CD8-positive, alpha-beta memory T cell (primary cell): ENCODE measurements at regions not wholly inside any gene's neighbourhood (a gene's known extent, or its start where the extent isn't known, plus 50 kb on each side); places are given as distances from the start of the nearest gene placed in this dataset.

Experiments used
- CTCF ChIA-PET: fragments of 350-600 bp; sonication (Branson Sonifier 250); formaldehyde crosslinking; loops from one replicate; lab custom pipeline; 2021; ENCODE audit warnings: antibody characterized with exemption; lab: Charles Lee
- POLR2A ChIA-PET: fragments of 350-600 bp; sonication (Branson Sonifier 250); formaldehyde crosslinking; loops from one replicate; lab custom pipeline; 2021; ENCODE audit warnings: antibody characterized with exemption; lab: Charles Lee
- DNase-seq, 5 donors: peaks; one replicate each; pipeline versions ENCODE4 v3.0.0 to v3.0.0-alpha.2; 2020 to 2022; ENCODE audit warnings: mixed read lengths in 1 of 5
- H3K27ac ChIP-seq: one replicate; pipeline ENCODE4 v1.7.0; 2013; ENCODE audit warnings: low read depth, mild to moderate bottlenecking, low read length, moderate library complexity
- H3K27me3 ChIP-seq: 2 replicates; pipeline ENCODE4 v1.7.0; 2013; ENCODE audit warnings: low read length, mild to moderate bottlenecking; ENCODE audit not compliant: insufficient read depth, poor library complexity, severe bottlenecking
- H3K36me3 ChIP-seq: 2 replicates; pipeline ENCODE4 v1.7.0; 2013; ENCODE audit warnings: mild to moderate bottlenecking, low read length, moderate library complexity; ENCODE audit not compliant: insufficient read depth
- H3K4me1 ChIP-seq: 2 replicates; pipeline ENCODE4 v1.7.0; 2013; ENCODE audit warnings: mild to moderate bottlenecking, low read length, moderate library complexity; ENCODE audit not compliant: insufficient read depth
- H3K4me3 ChIP-seq: 2 replicates; pipeline ENCODE4 v1.7.0; 2013; ENCODE audit warnings: mild to moderate bottlenecking, low read length
- H3K9me3 ChIP-seq: 2 replicates; pipeline ENCODE4 v1.7.0; 2013; ENCODE audit warnings: mild to moderate bottlenecking, low read length
- H3K27ac Mint-ChIP-seq, 8 donors: one replicate each; pipeline ENCODE4 v1.8.0; 2020 to 2021; ENCODE audit warnings: mixed read lengths in 8 of 8, mild to moderate bottlenecking in 6 of 8, inconsistent platforms in 3 of 8, moderate library complexity in 3 of 8
- H3K27me3 Mint-ChIP-seq, 2 donors: one replicate each; pipeline ENCODE4 v1.8.0; 2020 to 2021; ENCODE audit warnings: mixed read lengths in 2 of 2, mild to moderate bottlenecking in 1 of 2, moderate library complexity in 1 of 2
- H3K36me3 Mint-ChIP-seq, 3 donors: one replicate each; pipeline ENCODE4 v1.8.0; 2020 to 2021; ENCODE audit warnings: mixed read lengths in 3 of 3, inconsistent platforms in 1 of 3, mild to moderate bottlenecking in 1 of 3
- H3K4me1 Mint-ChIP-seq, 3 donors: one replicate each; pipeline ENCODE4 v1.8.0; 2020 to 2021; ENCODE audit warnings: mixed read lengths in 3 of 3, inconsistent platforms in 1 of 3, mild to moderate bottlenecking in 1 of 3
- H3K4me3 Mint-ChIP-seq, 7 donors: one replicate each; pipeline ENCODE4 v1.8.0; 2020 to 2021; ENCODE audit warnings: mixed read lengths in 7 of 7, mild to moderate bottlenecking in 6 of 7, moderate library complexity in 4 of 7, inconsistent platforms in 2 of 7
- H3K9me3 Mint-ChIP-seq, 5 donors: one replicate each; pipeline ENCODE4 v1.8.0; 2020 to 2022; ENCODE audit warnings: mixed read lengths in 5 of 5, mild to moderate bottlenecking in 3 of 5, moderate library complexity in 2 of 5, inconsistent platforms in 1 of 5

DNA sequence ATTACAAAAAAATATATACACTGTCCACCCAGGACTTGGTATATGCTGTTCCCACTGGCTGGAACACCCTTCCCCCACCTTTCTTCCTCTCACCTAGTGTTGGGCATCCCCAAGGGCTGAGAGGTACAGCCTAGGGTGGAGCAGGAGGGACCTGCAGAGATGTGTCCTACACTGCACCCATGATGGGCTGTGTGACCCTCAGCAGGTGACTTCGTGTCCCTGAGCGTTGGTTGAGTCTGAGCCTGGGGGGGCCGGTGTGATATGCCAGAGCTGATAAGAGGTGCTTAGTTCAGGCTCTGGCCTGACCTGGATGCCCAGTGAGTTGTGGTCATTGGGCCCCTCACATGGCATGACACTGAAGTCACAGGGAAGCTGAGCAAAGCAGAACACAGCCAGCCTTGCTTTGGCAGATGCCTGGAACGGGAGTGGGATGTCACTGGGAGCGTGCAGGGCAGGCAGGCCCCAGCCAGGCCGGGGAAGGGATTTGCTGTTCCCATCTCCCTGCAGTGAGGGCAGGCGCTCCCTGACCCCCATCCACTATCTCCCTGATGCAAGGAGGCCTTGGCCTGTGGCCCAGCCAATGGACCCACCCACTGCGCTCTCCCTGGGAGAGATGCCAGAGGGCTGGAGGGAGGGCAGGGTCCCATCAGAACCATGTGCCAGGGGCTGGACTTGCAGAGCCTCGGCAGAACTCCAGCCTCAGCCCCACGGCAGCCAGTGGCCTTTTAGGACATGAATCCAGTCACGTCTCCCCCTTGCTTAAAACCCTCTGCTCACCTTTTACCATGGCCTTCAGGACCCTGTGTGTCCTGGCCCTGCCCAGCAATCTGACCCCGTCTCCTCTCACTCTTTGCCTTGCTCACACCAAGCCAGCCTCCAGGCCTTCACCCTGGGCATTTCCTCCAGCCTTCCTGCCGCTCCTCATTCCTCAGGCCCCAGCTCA lies 138.9 kb downstream of the MN1 start:
- Histone ChIP-seq H3K9me3 (no peaks in the 10 kb centered on the region), H3K4me1 (no peaks in the 10 kb centered on the region), H3K27me3 (no peaks in the 10 kb centered on the region), H3K27ac (no peak overlapping the region), H3K36me3 (no peaks in the 10 kb centered on the region), H3K4me3 (no peak overlapping the region)
- Mint-ChIP-seq H3K4me1 (no peaks in the 10 kb centered on the region), H3K4me3 (no peak overlapping the region), H3K9me3 (peaks cover 4 to 10% (median 5%) of the 10 kb centered on the region in 5 donors), H3K27ac (no peak overlapping the region), H3K27me3 (peaks cover 0 to 5% of the 10 kb centered on the region in 2 donors), H3K36me3 (no peaks in the 10 kb centered on the region)
- ChIA-PET CTCF (no interaction called here), POLR2A (no interaction called here)
- DNase-seq, result no peak

DNA sequence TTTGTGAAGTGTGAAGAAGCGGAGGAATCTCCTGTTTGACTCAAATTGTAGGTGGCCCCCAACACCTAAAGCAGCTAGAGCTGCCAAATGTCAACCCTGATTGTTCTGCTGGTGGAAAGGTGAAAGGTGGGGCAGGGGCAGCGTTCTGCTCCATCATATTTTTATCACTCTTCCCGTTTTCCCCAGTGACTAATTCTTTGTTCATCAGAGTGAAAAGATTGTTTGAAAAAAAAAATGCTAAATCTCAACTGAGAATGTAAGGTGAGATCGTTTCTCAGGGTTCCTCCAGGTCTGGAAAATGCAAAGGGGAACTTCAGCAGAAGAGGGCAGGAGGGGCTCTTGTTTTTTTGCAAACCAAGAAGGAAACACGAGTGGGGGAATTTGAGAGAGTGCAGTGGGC lies 137.7 kb downstream of the MN1 start:
- ChIA-PET POLR2A (no interaction called here), CTCF (no interaction called here)
- peaks cover 4 to 12% (median 5%) of the 10 kb centered on the region in 5 donors for H3K9me3 Mint-ChIP-seq
- peaks cover 6 to 7% of the 10 kb centered on the region in 2 donors for H3K27me3 Mint-ChIP-seq
- Histone ChIP-seq H3K4me3 (no peak overlapping the region), H3K4me1 (no peaks in the 10 kb centered on the region), H3K9me3 (no peaks in the 10 kb centered on the region), H3K27me3 (no peaks in the 10 kb centered on the region), H3K27ac (no peak overlapping the region), H3K36me3 (no peaks in the 10 kb centered on the region)
- no peak overlapping the region for H3K27ac Mint-ChIP-seq
- no peaks in the 10 kb centered on the region for H3K4me1 Mint-ChIP-seq
- H3K36me3 Mint-ChIP-seq, result no peaks in the 10 kb centered on the region
- H3K4me3 Mint-ChIP-seq, result no peak overlapping the region
- DNase-seq, result no peak

DNA sequence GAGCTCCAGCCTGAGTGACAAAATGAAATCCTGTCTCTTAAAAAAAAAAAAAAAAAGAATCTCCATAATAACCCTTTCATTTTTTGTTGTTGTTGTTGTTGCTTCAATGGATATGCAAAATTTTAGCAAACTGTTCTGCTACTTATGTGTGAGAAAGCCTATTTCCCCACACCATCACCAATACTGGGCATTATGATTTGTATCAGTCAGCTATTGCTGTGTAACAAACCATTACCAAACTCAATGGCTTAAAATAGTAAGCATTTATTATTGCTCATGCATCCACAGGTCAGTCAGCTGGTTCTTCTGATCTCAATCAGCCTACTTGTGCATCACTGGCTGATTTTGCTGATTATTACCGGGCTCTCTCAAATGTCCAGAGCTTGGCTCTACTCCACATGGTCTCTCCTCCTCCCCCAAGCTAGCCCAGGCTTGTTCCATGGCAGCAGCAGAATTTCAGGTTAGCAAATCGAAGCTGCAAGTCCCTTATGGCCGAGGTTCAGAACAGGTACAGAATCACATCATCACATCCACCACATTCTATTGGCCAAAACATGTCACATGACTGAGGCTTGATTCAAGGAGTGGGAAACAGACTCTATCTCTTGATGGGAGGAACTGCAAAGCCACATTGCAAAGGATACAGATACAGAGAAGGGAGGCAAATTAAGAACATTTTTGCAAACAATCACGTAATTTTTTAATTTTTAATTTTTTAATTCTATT lies 135.1 kb downstream of the MN1 start:
- Mint-ChIP-seq H3K36me3 (no peaks in the 10 kb centered on the region), H3K27me3 (peaks cover 10 to 24% of the 10 kb centered on the region in 2 donors), H3K4me3 (no peak overlapping the region), H3K4me1 (no peaks in the 10 kb centered on the region), H3K9me3 (peaks cover 4 to 11% (median 5%) of the 10 kb centered on the region in 5 donors), H3K27ac (no peak overlapping the region)
- Histone ChIP-seq H3K36me3 (no peaks in the 10 kb centered on the region), H3K27ac (no peak overlapping the region), H3K27me3 (no peaks in the 10 kb centered on the region), H3K9me3 (no peaks in the 10 kb centered on the region), H3K4me3 (no peak overlapping the region), H3K4me1 (no peaks in the 10 kb centered on the region)
- ChIA-PET CTCF (no interaction called here), POLR2A (no interaction called here)
- DNase-seq, result no peak

DNA sequence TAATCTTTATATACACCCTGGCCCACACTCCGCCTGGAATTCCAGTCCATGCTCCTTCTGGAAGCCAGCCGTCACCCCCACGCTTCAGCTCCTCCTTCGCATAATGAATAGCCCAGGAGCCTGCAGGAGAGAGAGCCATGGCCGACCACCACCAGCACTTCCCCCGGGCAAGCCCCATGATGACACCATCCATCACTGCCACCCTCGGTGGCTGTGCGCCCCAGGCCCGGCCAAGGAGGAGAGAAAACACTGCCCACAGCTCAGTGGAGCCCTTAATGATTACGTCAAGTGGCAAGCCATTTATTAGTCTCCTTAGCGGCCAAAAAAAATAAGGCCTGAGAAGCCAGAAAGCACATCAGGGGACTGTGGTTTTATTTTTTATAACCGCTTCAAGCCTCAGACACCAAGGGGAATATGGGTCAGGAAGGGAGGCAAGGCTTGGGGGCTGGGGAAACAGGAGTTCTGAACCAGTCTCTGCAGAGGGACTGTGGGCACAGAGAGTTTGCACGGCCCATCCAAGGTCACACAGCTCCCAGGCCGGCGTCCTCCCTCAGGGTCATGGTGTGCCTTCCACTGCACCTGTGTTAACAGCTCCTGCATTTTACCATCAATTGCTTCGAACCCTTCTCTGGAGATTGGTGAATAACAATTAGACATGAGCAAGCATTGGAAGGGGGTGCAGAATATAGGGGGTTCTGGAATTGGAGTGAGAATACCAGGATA lies 134.3 kb downstream of the MN1 start:
- no peaks in the 10 kb centered on the region for H3K27me3 ChIP-seq
- Mint-ChIP-seq H3K4me3 (no peak overlapping the region), H3K4me1 (no peaks in the 10 kb centered on the region), H3K27me3 (peaks cover 10 to 25% of the 10 kb centered on the region in 2 donors), H3K9me3 (peaks cover 4 to 11% (median 5%) of the 10 kb centered on the region in 5 donors), H3K36me3 (no peaks in the 10 kb centered on the region), H3K27ac (no peak overlapping the region)
- POLR2A ChIA-PET, result no interaction called here
- no peak overlapping the region for H3K4me3 ChIP-seq
- no peaks in the 10 kb centered on the region for H3K4me1 ChIP-seq
- H3K27ac ChIP-seq, result no peak overlapping the region
- no peak for DNase-seq
- H3K36me3 ChIP-seq, result no peaks in the 10 kb centered on the region
- CTCF ChIA-PET, result no interaction called here
- no peaks in the 10 kb centered on the region for H3K9me3 ChIP-seq

DNA sequence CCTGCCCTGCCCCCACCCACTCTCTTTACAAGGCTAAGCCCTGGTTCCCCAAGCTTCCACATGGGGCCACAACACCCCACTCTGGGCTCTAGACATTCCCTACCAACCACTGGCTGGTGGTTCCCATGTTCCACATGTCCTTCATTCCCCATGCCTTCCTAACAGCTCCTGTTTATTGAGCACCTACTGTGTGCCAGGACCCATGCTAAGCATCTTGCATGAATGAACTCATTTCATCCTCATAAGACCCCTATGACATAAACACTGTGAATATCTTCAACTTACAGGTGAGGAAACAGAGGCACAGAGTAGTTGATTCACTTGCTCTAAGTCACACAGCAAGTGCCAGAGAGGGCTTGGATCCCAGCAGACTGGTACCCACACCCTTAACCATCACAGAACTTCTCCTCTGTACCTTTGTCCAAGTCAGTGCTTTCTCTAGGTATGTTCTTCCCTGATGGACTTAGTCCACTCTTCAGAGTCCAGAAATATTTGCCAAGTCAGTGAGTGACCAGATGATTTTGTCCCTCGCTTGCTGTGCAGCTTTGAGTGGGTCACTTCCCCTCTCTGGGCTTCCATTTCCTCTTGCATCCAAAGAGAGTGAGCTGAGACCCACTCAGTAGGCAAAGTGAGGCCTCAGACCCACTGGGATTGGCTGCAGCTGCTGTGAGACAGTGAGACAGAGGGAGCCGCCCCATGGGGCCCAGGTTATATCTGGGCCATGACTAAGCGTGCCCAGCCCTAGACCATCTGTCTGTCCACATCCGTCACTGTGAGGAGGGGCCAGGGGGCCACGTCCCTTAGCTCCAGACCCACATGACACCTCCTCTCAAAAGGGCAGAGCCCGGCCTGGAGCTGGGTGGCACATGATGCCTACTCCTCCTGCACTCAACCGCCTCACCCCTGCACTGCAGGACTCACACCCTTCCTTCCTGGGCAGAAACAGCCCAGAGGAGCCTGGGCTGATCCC lies 132.4 kb downstream of the MN1 start:
- DNase-seq, result no peak
- peaks cover 10 to 25% of the 10 kb centered on the region in 2 donors for H3K27me3 Mint-ChIP-seq
- no peaks in the 10 kb centered on the region for H3K4me1 ChIP-seq
- POLR2A ChIA-PET, result no interaction called here
- H3K9me3 Mint-ChIP-seq, result peaks cover 4 to 11% (median 5%) of the 10 kb centered on the region in 5 donors
- H3K4me3 Mint-ChIP-seq, result no peak overlapping the region
- H3K27ac Mint-ChIP-seq, result no peak overlapping the region
- H3K36me3 ChIP-seq, result no peaks in the 10 kb centered on the region
- CTCF ChIA-PET, result no interaction called here
- H3K4me3 ChIP-seq, result no peak overlapping the region
- peaks cover 0 to 2% (median 0%) of the 10 kb centered on the region in 3 donors for H3K4me1 Mint-ChIP-seq
- no peaks in the 10 kb centered on the region for H3K9me3 ChIP-seq
- H3K27ac ChIP-seq, result no peak overlapping the region
- no peaks in the 10 kb centered on the region for H3K36me3 Mint-ChIP-seq
- H3K27me3 ChIP-seq, result no peaks in the 10 kb centered on the region

DNA sequence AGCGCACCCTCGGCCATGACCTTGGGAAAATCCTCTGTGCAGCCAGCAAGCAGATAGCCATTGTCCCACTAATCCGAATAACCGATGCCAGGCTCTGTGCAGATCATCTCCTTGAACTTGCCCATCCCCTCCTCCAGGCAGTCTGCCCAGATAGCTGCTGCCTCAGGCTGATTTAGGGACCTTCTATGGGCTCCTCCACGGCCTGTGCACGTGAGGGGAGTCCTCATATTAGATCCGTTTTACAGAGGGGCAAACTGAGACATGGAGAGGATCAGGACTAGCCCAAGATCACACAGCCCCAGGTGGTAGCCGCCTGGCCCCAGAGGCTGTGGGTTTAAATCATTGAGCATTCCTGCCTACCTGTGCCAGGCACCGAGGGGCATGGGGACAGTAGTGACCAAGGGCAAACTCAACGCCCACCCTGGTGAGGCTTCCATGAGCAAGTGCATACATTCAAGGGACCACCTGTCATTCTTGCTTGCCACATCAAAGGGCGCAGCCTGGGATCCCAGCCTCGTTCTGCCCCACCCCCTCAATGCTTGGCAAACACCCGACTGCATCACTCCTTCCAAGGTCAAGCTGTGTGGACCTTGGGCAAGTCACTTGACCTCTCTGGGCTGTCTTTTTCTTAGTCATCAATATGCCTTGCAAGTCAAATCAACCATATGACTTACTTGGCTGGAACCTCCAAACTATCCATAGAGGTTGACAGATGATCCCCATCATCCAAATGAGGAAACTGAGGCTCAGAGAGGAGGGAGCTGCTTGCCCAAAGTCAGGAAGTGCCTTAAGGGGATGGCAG lies 131.6 kb downstream of the MN1 start:
- Mint-ChIP-seq H3K4me1 (peaks cover 0 to 2% (median 0%) of the 10 kb centered on the region in 3 donors), H3K9me3 (peaks cover 4 to 11% (median 5%) of the 10 kb centered on the region in 5 donors), H3K27ac (no peak overlapping the region), H3K36me3 (no peaks in the 10 kb centered on the region), H3K27me3 (peaks cover 10 to 25% of the 10 kb centered on the region in 2 donors), H3K4me3 (no peak overlapping the region)
- Histone ChIP-seq H3K27me3 (no peaks in the 10 kb centered on the region), H3K4me3 (no peak overlapping the region), H3K36me3 (no peaks in the 10 kb centered on the region), H3K4me1 (no peaks in the 10 kb centered on the region), H3K9me3 (no peaks in the 10 kb centered on the region), H3K27ac (no peak overlapping the region)
- CTCF ChIA-PET, result no interaction called here
- POLR2A ChIA-PET, result no interaction called here
- DNase-seq, result no peak
